Mesodermal cell (in vitro differentiated cells): ENCODE measurements at regions not wholly inside any gene's neighbourhood (a gene's known extent, or its start where the extent isn't known, plus 50 kb on each side); places are given as distances from the start of the nearest gene placed in this dataset.

Source experiments
- H3K27ac ChIP-seq: 2 replicates; pipeline ENCODE4 v1.7.0; 2013; ENCODE audit warnings: mild to moderate bottlenecking, low read depth, low read length, moderate library complexity; ENCODE audit not compliant: severe bottlenecking
- H3K36me3 ChIP-seq: 2 replicates; pipeline ENCODE4 v1.7.1; 2013; ENCODE audit warnings: mild to moderate bottlenecking, low read length, moderate library complexity; ENCODE audit not compliant: control insufficient read depth, insufficient read depth
- H3K4me1 ChIP-seq: one replicate; pipeline ENCODE4 v1.7.1; 2013; ENCODE audit warnings: mild to moderate bottlenecking, low read length; ENCODE audit not compliant: insufficient read depth, control insufficient read depth, poor library complexity, severe bottlenecking
- H3K4me3 ChIP-seq: 2 replicates; pipeline ENCODE4 v1.7.0; 2013; ENCODE audit warnings: low read length, control low read depth, mild to moderate bottlenecking; ENCODE audit not compliant: insufficient read depth, poor library complexity, severe bottlenecking; ENCODE audit errors: extremely low read depth
- H3K9me3 ChIP-seq: 2 replicates; pipeline ENCODE4 v1.7.1; 2013; ENCODE audit warnings: mild to moderate bottlenecking, low read length, moderate library complexity; ENCODE audit not compliant: control insufficient read depth
- WGBS, 2 experiments: methylation state at CpG; one replicate each; pipeline ENCODE4 v1.1.5; 2013; ENCODE audit warnings: missing lambda C conversion rate in 2 of 2; ENCODE audit not compliant: insufficient coverage in 2 of 2; 5-methylcytosine and 5-hydroxymethylcytosine counted together

- Histone ChIP-seq H3K9me3 (no peaks in the 10 kb centered on the region), H3K27ac (no peak overlapping the region), H3K4me3 (no peak overlapping the region), H3K4me1 (peaks cover 9% of the 10 kb centered on the region), H3K36me3 (no peaks in the 10 kb centered on the region)
- 83 to 100% methylated on average over 1 of the region's 1 CpG for WGBS, 2 experiments
Observed at GRCh38 chr12:91434081-91434480, 251.5 kb upstream of the DCN start.

GRCh38 chr12:91432755-91433154 lies 250.1 kb upstream of the DCN start:
- Histone ChIP-seq H3K27ac (peak overlapping the region; percentile 77), H3K4me1 (peaks cover 9% of the 10 kb centered on the region), H3K9me3 (no peaks in the 10 kb centered on the region), H3K36me3 (no peaks in the 10 kb centered on the region), H3K4me3 (no peak overlapping the region)
- no CpG with 5 or more reads among the region's 1 CpG for WGBS, 2 experiments

GRCh38 chr12:91432089-91432488 lies 249.5 kb upstream of the DCN start:
- no peaks in the 10 kb centered on the region for H3K9me3 ChIP-seq
- H3K36me3 ChIP-seq = no peaks in the 10 kb centered on the region
- peaks cover 9% of the 10 kb centered on the region for H3K4me1 ChIP-seq
- 33 to 60% methylated on average over 2 of the region's 2 CpGs for WGBS, 2 experiments
- no peak overlapping the region for H3K4me3 ChIP-seq
- peak overlapping the region; percentile 77 for H3K27ac ChIP-seq

GRCh38 chr12:91424506-91424905 lies 241.9 kb upstream of the DCN start:
- WGBS, 2 experiments = 100% methylated on average over 1 of the region's 2 CpGs; no CpG with 5 or more reads in 1 of the 2 experiments
- H3K4me1 ChIP-seq = no peaks in the 10 kb centered on the region
- no peaks in the 10 kb centered on the region for H3K36me3 ChIP-seq
- H3K9me3 ChIP-seq = no peaks in the 10 kb centered on the region
- H3K27ac ChIP-seq = no peak overlapping the region
- no peak overlapping the region for H3K4me3 ChIP-seq

DNA sequence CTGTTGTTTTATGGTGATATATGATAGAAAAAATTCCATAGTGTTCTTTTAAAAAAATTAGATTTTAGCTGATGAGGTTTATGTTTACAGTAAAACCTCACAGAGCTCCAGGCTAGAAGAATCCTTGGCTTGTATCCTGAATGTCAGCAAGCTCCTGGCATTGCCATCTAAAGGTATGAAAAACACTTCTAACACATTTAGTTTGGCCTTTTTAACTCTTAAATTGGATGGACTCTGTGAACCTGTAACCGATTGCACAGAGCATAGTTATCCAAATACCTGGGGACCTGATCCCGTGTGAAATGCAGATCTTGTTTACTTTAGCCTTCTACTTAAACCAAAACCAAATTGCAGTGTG lies 241.1 kb upstream of the DCN start:
- 80 to 92% methylated on average over 1 to 2 of the region's 2 CpGs for WGBS, 2 experiments

DNA sequence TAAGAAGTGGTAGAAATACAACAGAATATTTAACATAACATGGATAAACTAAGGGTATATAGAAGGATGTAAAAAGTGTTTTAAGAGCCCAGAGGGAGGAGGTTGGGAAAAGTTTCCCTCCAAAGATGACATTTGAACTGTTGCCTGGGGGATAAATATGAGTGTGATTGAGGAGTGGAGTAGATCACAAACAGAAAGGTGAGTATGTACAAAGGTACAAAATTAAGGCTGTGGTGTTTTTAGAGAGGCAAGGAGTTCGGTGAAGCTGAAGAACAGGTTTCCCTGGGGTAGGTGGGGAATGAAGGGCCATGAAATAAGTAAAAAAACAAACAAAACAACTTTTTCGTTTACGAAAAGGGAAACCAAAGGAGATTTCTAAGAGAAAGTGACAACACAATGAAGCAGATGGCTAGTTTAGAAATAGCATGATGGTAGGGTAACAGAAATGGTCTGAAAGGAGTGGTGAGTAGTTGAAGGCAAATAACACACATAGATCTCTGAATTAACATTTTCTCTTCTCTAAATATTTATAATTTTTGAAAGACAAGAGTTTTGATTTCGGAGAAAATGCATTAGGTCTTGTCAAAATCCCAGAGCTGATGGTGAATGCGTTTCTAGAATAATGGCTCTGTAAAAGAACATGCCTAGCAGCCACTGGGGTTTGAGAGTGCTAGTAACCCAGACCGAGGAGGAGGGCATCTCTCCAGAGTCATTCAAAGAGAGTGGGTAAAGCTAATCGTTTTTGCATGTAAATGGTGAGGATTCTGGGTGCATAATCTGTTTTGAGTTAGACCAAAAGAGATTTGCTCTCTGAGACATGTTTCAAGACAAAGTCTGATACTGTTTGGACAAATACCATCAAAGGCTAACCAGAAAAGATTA lies 240.4 kb upstream of the DCN start:
- WGBS, 2 experiments = 44 to 58% methylated on average over 5 to 6 of the region's 7 CpGs
- Histone ChIP-seq H3K4me3 (no peak overlapping the region), H3K4me1 (no peaks in the 10 kb centered on the region), H3K9me3 (no peaks in the 10 kb centered on the region), H3K36me3 (no peaks in the 10 kb centered on the region), H3K27ac (no peak overlapping the region)

More for the DNA sequence above, 241.1 kb upstream of the DCN start:
- H3K27ac ChIP-seq = no peak overlapping the region
- no peak overlapping the region for H3K4me3 ChIP-seq
- H3K36me3 ChIP-seq = no peaks in the 10 kb centered on the region
- H3K9me3 ChIP-seq = no peaks in the 10 kb centered on the region
- no peaks in the 10 kb centered on the region for H3K4me1 ChIP-seq

GRCh38 chr12:91422127-91422526 lies 239.5 kb upstream of the DCN start:
- WGBS, 2 experiments = no CpG with 5 or more reads among the region's 1 CpG
- Histone ChIP-seq H3K9me3 (no peaks in the 10 kb centered on the region), H3K4me1 (no peaks in the 10 kb centered on the region), H3K4me3 (no peak overlapping the region), H3K27ac (no peak overlapping the region), H3K36me3 (no peaks in the 10 kb centered on the region)

DNA sequence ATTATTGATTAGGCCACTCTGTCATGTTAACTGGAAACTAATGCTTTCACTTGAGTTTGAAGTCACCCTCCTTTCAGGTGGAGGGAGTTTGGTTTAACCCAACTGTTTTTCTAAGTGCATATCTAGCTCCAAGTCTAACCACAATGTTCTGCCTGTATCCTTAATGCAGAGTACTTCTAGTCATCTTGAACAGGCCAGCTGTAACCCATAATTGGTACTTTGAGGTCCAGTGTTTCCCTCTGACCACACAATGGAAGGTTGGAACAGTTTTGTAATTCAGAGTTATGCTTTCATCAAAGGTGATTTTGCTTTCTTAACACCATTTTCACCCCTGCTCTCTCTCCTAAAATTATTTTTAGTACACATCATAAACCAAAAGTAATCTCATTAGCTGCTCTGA lies 237.2 kb upstream of the DCN start:
- Histone ChIP-seq H3K36me3 (no peaks in the 10 kb centered on the region), H3K4me3 (no peak overlapping the region), H3K4me1 (no peaks in the 10 kb centered on the region), H3K27ac (no peak overlapping the region), H3K9me3 (no peaks in the 10 kb centered on the region)

GRCh38 chr12:91418221-91419090 lies 235.8 kb upstream of the DCN start:
- 100% methylated on average over 1 of the region's 1 CpG; no CpG with 5 or more reads in 1 of the 2 experiments for WGBS, 2 experiments
- Histone ChIP-seq H3K4me1 (no peaks in the 10 kb centered on the region), H3K9me3 (no peaks in the 10 kb centered on the region), H3K27ac (no peak overlapping the region), H3K36me3 (no peaks in the 10 kb centered on the region), H3K4me3 (no peak overlapping the region)

DNA sequence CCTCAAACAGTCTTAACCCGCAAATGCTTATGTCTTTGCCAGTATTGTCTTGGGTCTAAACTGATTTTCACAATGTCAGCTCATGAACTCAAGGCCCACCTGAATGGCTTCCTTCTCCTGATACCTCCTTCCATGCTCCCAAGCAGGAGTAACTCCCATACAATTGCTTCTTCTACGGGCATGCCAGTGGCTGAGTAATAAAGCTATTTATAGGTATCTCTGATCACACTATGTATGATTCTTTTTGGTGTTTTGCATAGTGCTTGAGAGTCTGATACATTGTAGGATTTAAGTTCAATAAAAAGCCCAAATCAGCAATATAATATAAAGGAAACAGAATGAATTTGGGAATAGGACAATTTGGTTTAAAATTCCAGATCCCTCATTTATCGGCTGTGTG lies 235.0 kb upstream of the DCN start:
- Histone ChIP-seq H3K9me3 (no peaks in the 10 kb centered on the region), H3K27ac (no peak overlapping the region), H3K36me3 (no peaks in the 10 kb centered on the region), H3K4me3 (no peak overlapping the region), H3K4me1 (no peaks in the 10 kb centered on the region)
- 95 to 100% methylated on average over 1 to 2 of the region's 3 CpGs for WGBS, 2 experiments

DNA sequence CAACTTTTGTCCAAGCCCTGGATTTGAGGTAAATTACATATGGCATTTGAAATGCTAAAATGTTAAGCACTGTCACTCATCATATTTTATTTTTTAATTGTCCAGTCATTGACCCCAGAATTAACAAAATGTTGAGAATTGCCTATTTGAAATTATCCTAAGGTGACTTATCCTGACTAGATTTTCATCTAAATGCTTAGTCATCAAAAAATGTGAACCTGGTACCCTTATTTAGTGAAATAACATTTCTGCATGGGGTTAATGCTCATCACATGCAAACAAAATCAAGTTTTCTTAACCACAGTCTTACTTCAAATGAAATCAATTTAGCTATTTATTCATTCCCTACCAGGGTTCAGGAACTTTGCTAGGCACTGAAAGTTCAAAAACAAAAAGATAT lies 232.0 kb upstream of the DCN start:
- H3K9me3 ChIP-seq = no peaks in the 10 kb centered on the region
- H3K4me3 ChIP-seq = no peak overlapping the region
- H3K36me3 ChIP-seq = no peaks in the 10 kb centered on the region
- H3K4me1 ChIP-seq = no peaks in the 10 kb centered on the region
- no peak overlapping the region for H3K27ac ChIP-seq
